ENCODE measurements at regions not wholly inside any gene's neighbourhood (a gene's known extent, or its start where the extent isn't known, plus 50 kb on each side); places are given as distances from the start of the nearest gene placed in this dataset.
"Not testable (repeated sequence)": the region's sequence is repeated elsewhere in the genome, so short reads cannot be mapped to it uniquely, and the experiment has no call there.

DNA sequence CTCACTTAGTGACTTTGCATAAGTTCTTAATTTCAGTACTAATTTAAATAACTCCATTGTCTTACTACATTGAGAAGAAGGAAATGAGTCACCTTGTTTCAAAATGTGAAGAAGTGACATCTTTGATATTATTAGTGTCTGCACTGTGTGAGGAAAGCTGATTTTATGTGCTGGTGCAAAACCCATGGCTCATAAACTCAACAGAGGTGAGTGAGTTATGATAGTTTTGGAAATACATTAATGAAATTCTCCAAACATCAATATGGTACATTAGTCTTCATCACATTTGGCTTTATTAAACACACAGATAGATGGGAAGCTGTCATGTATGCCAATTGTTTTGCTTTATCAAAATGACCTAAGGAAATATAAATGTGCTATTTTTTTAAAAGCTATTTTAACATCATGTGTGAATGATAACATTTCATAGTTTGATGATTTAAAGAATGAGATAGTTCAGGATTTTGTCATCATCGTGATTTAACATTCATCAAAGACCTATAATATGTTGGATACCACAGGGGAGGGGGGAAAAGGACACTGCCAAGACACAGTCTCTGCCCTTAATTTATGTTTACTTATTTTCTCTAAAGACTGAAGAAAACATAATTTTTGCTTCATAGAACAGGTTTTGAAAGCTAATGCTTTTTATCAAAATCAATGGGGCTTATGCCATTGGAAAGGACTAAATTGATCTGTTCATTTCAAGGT lies 902.3 kb upstream of the SLITRK1 start:
- Histone ChIP-seq H3K27ac (no peak overlapping the region), H3K9me3 (no peaks in the 10 kb centered on the region), H3K4me1 (no peaks in the 10 kb centered on the region), H3K9ac (ENCODE audit: low read depth in 2 of 2, low read length in 2 of 2) (no peak overlapping the region), H3K36me3 (no peaks in the 10 kb centered on the region), H3K4me3 (no peak overlapping the region), H3K27me3 (no peaks in the 10 kb centered on the region)
- intact Hi-C loops (cut with DNase I), result no loop called here
- TF ChIP-seq, protein P1, sequence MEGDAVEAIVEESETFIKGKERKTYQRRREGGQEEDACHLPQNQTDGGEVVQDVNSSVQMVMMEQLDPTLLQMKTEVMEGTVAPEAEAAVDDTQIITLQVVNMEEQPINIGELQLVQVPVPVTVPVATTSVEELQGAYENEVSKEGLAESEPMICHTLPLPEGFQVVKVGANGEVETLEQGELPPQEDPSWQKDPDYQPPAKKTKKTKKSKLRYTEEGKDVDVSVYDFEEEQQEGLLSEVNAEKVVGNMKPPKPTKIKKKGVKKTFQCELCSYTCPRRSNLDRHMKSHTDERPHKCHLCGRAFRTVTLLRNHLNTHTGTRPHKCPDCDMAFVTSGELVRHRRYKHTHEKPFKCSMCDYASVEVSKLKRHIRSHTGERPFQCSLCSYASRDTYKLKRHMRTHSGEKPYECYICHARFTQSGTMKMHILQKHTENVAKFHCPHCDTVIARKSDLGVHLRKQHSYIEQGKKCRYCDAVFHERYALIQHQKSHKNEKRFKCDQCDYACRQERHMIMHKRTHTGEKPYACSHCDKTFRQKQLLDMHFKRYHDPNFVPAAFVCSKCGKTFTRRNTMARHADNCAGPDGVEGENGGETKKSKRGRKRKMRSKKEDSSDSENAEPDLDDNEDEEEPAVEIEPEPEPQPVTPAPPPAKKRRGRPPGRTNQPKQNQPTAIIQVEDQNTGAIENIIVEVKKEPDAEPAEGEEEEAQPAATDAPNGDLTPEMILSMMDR (IDR thresholded peaks at IDR 0.05), result no peak
- no peak for DNase-seq

DNA sequence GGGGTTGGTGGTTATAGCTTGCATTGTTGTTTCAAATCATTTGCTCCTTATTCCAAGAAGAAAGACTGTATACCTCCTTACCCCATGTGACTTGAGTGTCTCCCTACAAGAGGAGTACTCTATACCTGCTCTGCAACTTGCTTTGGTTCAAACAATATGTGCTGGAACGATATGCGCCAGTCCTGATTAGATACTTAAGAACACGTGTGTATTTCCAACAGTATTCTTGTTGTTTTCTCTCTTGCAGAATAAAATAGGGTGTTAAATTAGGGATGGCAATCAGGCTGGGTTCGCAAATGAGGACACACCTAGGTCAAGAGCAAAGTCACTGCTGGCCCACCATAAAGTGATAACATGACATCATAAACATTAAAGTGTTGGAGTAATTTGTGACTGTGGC lies 895.0 kb upstream of the SLITRK1 start:
- H3K27me3 ChIP-seq, result no peaks in the 10 kb centered on the region
- H3K4me1 ChIP-seq, result no peaks in the 10 kb centered on the region
- H3K9ac ChIP-seq (ENCODE audit: low read depth in 2 of 2, low read length in 2 of 2), result no peak overlapping the region
- H3K36me3 ChIP-seq, result no peaks in the 10 kb centered on the region
- TF ChIP-seq, protein P1 (IDR thresholded peaks at IDR 0.05), result no peak
- intact Hi-C loops (cut with DNase I), result no loop called here
- H3K4me3 ChIP-seq, result no peak overlapping the region
- no peaks in the 10 kb centered on the region for H3K9me3 ChIP-seq
- no peak overlapping the region for H3K27ac ChIP-seq
- DNase-seq, result no peak

DNA sequence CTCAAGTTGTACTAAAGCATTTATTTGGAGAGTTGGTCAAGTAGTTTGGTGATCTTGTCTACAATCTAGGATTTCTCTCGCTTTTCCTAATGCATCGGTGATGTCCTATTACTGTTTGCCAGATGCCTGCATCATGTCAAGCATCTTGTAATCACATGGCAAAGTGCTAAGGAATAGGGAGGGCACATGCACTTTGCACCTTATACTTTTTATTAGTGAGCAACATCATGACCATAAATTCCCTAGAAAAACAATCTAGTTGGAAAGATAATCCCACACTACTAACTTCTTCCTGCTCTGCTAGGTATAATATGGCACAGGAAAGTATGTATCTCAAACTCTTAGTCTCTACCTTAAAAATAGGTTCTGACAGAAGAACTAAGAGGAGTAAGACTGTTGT lies 894.3 kb upstream of the SLITRK1 start:
- intact Hi-C loops (cut with DNase I), result no loop called here
- Histone ChIP-seq H3K27ac (no peak overlapping the region), H3K27me3 (no peaks in the 10 kb centered on the region), H3K9ac (ENCODE audit: low read depth in 2 of 2, low read length in 2 of 2) (no peak overlapping the region), H3K36me3 (no peaks in the 10 kb centered on the region), H3K4me3 (no peak overlapping the region), H3K4me1 (no peaks in the 10 kb centered on the region), H3K9me3 (no peaks in the 10 kb centered on the region)
- TF ChIP-seq, protein P1 (IDR thresholded peaks at IDR 0.05), result no peak
- no peak for DNase-seq

DNA sequence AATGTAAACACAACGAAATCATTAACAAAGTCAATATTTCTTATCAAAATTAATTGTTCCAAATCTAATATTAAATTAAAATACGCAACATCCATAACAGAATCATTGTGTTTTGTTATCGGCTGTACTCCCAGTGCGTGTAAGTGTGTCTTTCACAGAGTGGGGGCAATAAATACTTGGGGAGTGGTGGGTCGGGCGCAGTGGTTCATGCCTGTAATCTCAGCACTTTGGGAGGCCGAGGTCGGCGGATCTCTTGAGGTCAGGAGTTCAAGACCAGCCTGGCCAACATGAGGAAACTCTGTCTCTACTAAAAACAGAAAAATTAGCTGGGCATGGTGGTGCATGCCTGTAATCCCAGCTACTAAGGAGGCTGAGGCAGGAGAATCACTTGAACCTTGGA lies 893.6 kb upstream of the SLITRK1 start:
- H3K4me1 ChIP-seq; intact Hi-C loops (cut with DNase I); DNase-seq; H3K9ac ChIP-seq (ENCODE audit: low read depth in 2 of 2, low read length in 2 of 2); H3K27me3 ChIP-seq; H3K27ac ChIP-seq; H3K9me3 ChIP-seq; H3K36me3 ChIP-seq; H3K4me3 ChIP-seq: not testable (repeated sequence)

DNA sequence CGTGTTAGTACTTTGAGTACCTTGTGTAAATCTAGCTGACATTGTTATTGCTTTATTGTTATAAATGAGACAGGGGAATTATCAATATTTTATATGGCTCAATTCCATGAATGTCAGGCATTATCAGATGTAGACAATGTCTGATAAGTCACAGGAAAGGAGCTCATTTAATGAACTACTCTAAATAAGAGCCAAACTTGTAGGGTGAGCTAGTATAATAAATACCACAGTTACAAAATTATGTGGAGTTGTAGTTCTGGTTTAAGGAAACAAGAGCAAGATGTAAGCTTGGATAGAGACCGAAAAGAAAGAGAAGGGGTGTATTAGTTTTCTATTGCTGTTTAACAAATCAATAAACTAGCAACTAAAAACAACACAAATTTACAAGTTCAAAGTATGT lies 891.8 kb upstream of the SLITRK1 start:
- TF ChIP-seq, protein P1 (IDR thresholded peaks at IDR 0.05), result no peak
- DNase-seq, result no peak
- H3K9me3 ChIP-seq, result no peaks in the 10 kb centered on the region
- H3K4me3 ChIP-seq, result no peak overlapping the region
- H3K27me3 ChIP-seq, result no peaks in the 10 kb centered on the region
- no peaks in the 10 kb centered on the region for H3K4me1 ChIP-seq
- intact Hi-C loops (cut with DNase I), result no loop called here
- H3K27ac ChIP-seq, result no peak overlapping the region
- no peaks in the 10 kb centered on the region for H3K36me3 ChIP-seq
- no peak overlapping the region for H3K9ac ChIP-seq (ENCODE audit: low read depth in 2 of 2, low read length in 2 of 2)

DNA sequence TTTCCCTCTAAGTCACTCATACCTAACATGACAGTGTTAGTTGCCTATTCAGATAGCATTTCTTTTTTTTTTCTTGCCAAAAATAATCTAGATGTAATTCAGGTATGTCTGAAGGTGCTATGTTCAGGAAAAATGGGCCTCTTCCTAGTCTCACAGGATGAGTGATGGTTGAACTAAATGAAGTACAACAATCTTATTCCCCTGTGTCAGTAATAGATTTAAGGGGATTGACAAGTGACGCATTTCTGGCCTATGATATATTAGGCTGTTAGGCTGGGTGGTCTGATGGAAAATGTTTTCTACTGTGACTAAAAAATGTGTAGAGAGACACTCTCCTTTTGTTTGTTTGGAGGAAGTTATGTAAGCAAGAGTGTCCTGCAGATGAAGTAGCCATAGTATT lies 878.7 kb upstream of the SLITRK1 start:
- no peaks in the 10 kb centered on the region for H3K4me1 ChIP-seq
- no peak overlapping the region for H3K9ac ChIP-seq (ENCODE audit: low read depth in 2 of 2, low read length in 2 of 2)
- no peak for DNase-seq
- intact Hi-C loops (cut with DNase I), result no loop called here
- TF ChIP-seq, protein P1 (IDR thresholded peaks at IDR 0.05), result no peak
- no peaks in the 10 kb centered on the region for H3K27me3 ChIP-seq
- no peaks in the 10 kb centered on the region for H3K36me3 ChIP-seq
- H3K4me3 ChIP-seq, result no peak overlapping the region
- no peaks in the 10 kb centered on the region for H3K9me3 ChIP-seq
- no peak overlapping the region for H3K27ac ChIP-seq
